Tibial nerve (tissue), 4 donors: ENCODE measurements at regions not wholly inside any gene's neighbourhood (a gene's known extent, or its start where the extent isn't known, plus 50 kb on each side); places are given as distances from the start of the nearest gene placed in this dataset.

Experiments used
- DNase-seq, 2 donors: peaks; one replicate each; pipeline ENCODE4 v3.0.0-alpha.2; 2019; ENCODE audit warnings: low spot score in 2 of 2
- H3K27ac ChIP-seq, 4 donors: fragments of 200-600 bp; sonication (generic) in 3 of 4; one replicate each; pipeline ENCODE4 v1.5.1; 2017 to 2019; ENCODE audit warnings: mild to moderate bottlenecking in 1 of 4
- H3K27me3 ChIP-seq, 2 donors: fragments of 200-600 bp; sonication (generic) in 1 of 2; one replicate each; pipeline versions ENCODE4 v1.5.1 to v1.6.0; 2017 to 2019
- H3K36me3 ChIP-seq, 3 donors: fragments of 200-600 bp; sonication (generic); one replicate each; pipeline ENCODE4 v1.5.1; 2018 to 2019
- H3K4me1 ChIP-seq, 4 donors: fragments of 200-600 bp; sonication (generic) in 3 of 4; one replicate each; pipeline ENCODE4 v1.5.1; 2017 to 2019
- H3K4me3 ChIP-seq, 4 donors: fragments of 200-600 bp; sonication (generic) in 3 of 4; one replicate each; pipeline ENCODE4 v1.5.1; 2017 to 2019; ENCODE audit warnings: mild to moderate bottlenecking in 1 of 4, moderate library complexity in 1 of 4
- H3K9me3 ChIP-seq, 4 donors: fragments of 200-600 bp; sonication (generic) in 3 of 4; one replicate each; pipeline ENCODE4 v1.5.1; 2017 to 2019
- EP300 ChIP-seq, 2 donors: sonication (generic); formaldehyde crosslinking; IDR thresholded peaks; one replicate each; pipeline ENCODE4 v1.6.1; 2017; ENCODE audit warnings: antibody characterized with exemption in 2 of 2, mild to moderate bottlenecking in 1 of 2
- POLR2A ChIP-seq, 2 donors: fragments of 450-650 bp; IDR thresholded peaks; one replicate each; pipeline ENCODE4 v1.6.1; 2017; ENCODE audit warnings: antibody characterized with exemption in 2 of 2, mild to moderate bottlenecking in 2 of 2, moderate library complexity in 2 of 2
- WGBS, 2 donors: methylation state at CpG; one replicate each; pipeline ENCODE4 v1.1.5; 2018; 5-methylcytosine and 5-hydroxymethylcytosine counted together
- TF ChIP-seq, protein P1 (sequence below), 5 experiments: fragments of 200-600 bp in 3 of 5; fragments of 450-650 bp in 2 of 5; sonication (generic) in 3 of 5; IDR thresholded peaks; one replicate each; pipeline ENCODE4 v1.5.1; 2016 to 2019; ENCODE audit warnings: antibody characterized with exemption in 5 of 5, mild to moderate bottlenecking in 3 of 5, moderate library complexity in 2 of 5

DNA sequence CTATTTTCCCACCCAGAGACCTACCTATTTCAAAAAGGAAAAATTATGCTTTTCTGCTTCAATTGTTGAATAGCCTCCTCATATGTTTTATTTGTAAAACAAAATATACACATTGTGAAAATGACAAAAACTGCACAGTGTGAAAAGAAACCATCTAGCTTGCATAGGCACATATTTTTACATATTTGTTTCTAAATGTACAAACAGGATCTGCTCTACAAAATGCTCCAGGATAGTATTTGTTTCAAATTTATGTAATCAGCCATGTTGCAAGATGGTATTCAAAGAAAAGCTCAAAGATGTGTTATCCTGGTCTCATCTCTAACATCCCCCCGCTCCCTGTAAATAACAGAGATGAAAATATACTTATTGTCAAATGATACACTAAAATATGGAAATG, 366.1 kb upstream of the MPDZ start:
- WGBS, 2 donors = 95 to 96% methylated on average over 1 of the region's 1 CpG
- TF ChIP-seq, protein P1, sequence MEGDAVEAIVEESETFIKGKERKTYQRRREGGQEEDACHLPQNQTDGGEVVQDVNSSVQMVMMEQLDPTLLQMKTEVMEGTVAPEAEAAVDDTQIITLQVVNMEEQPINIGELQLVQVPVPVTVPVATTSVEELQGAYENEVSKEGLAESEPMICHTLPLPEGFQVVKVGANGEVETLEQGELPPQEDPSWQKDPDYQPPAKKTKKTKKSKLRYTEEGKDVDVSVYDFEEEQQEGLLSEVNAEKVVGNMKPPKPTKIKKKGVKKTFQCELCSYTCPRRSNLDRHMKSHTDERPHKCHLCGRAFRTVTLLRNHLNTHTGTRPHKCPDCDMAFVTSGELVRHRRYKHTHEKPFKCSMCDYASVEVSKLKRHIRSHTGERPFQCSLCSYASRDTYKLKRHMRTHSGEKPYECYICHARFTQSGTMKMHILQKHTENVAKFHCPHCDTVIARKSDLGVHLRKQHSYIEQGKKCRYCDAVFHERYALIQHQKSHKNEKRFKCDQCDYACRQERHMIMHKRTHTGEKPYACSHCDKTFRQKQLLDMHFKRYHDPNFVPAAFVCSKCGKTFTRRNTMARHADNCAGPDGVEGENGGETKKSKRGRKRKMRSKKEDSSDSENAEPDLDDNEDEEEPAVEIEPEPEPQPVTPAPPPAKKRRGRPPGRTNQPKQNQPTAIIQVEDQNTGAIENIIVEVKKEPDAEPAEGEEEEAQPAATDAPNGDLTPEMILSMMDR (IDR thresholded peaks at IDR 0.05) = no peak
- TF ChIP-seq EP300 (IDR thresholded peaks at IDR 0.05) (no peak), POLR2A (IDR thresholded peaks at IDR 0.05) (no peak)

DNA sequence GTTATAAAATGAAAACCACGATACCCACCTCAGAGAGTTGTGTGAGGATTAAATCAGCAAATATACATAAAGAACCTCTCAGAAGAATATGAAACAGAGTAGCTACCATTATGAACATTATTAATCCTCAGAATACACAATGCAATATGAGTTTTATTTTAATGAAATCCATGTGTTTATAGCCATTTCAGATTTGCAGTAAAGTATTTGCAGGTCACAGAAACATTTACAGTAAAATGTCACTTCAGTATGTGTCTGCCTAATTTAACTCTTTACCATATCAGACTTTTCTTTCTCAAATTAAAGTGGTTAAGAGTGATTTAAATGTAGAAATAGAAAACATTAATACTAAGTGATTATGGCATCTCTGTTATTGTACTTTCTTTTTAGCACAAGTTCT, 365.2 kb upstream of the MPDZ start:
- H3K4me1 ChIP-seq = no peaks in the 10 kb centered on the region
- TF ChIP-seq EP300 (IDR thresholded peaks at IDR 0.05) (no peak), POLR2A (IDR thresholded peaks at IDR 0.05) (no peak)
- TF ChIP-seq, protein P1 (IDR thresholded peaks at IDR 0.05) = no peak
- H3K36me3 ChIP-seq = no peaks in the 10 kb centered on the region
- no peaks in the 10 kb centered on the region for H3K27me3 ChIP-seq
- H3K9me3 ChIP-seq = peaks cover 0 to 20% (median 7%) of the 10 kb centered on the region in 4 donors
- 64 to 82% methylated on average over 1 of the region's 1 CpG for WGBS, 2 donors
- no peak overlapping the region for H3K4me3 ChIP-seq
- H3K27ac ChIP-seq = no peak overlapping the region
- no peak for DNase-seq

More for the DNA sequence above, 366.1 kb upstream of the MPDZ start:
- Histone ChIP-seq H3K9me3 (peaks cover 0 to 20% (median 7%) of the 10 kb centered on the region in 4 donors), H3K4me3 (no peak overlapping the region), H3K4me1 (no peaks in the 10 kb centered on the region), H3K27ac (no peak overlapping the region), H3K36me3 (no peaks in the 10 kb centered on the region), H3K27me3 (no peaks in the 10 kb centered on the region)
- DNase-seq = no peak

GRCh38 chr9:13642646-13643045, 363.2 kb upstream of the MPDZ start:
- DNase-seq = no peak
- no peaks in the 10 kb centered on the region for H3K36me3 ChIP-seq
- H3K4me1 ChIP-seq = no peaks in the 10 kb centered on the region
- no peak overlapping the region for H3K27ac ChIP-seq
- H3K9me3 ChIP-seq = peaks cover 0 to 5% (median under 1%) of the 10 kb centered on the region in 4 donors
- no peaks in the 10 kb centered on the region for H3K27me3 ChIP-seq
- H3K4me3 ChIP-seq = no peak overlapping the region
- TF ChIP-seq POLR2A (IDR thresholded peaks at IDR 0.05) (no peak), EP300 (IDR thresholded peaks at IDR 0.05) (no peak)
- TF ChIP-seq, protein P1 (IDR thresholded peaks at IDR 0.05) = no peak
- 95 to 99% methylated on average over 2 of the region's 2 CpGs for WGBS, 2 donors

DNA sequence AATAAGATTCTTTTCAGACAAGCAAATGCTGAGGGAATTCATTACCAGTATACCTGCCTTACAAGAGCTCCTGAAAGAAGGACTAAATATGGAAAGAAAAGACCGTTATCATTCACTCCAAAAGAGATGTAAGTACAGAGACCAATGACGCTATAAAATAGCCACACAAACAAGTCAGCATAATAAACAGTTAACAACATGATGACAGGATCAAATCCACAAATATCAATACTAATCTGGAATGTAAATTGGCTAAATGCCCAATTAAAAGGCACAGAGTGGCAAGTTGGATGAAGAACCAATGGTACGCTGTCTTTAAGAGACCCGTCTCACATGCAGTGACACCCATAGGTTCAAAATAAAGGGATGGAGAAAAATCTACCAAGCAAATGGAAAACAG, 349.6 kb upstream of the MPDZ start:
- Histone ChIP-seq H3K27ac (no peak overlapping the region), H3K9me3 (peaks cover 0 to 6% (median 3%) of the 10 kb centered on the region in 4 donors), H3K36me3 (no peaks in the 10 kb centered on the region), H3K4me3 (no peak overlapping the region), H3K27me3 (no peaks in the 10 kb centered on the region), H3K4me1 (no peaks in the 10 kb centered on the region)
- WGBS, 2 donors = 77 to 95% methylated on average over 4 of the region's 4 CpGs
- TF ChIP-seq POLR2A (IDR thresholded peaks at IDR 0.05) = no peak
- TF ChIP-seq, protein P1 (IDR thresholded peaks at IDR 0.05) = no peak
- TF ChIP-seq EP300 (IDR thresholded peaks at IDR 0.05) = no peak
- no peak for DNase-seq

- H3K4me3 ChIP-seq = no peak overlapping the region
- H3K9me3 ChIP-seq = peaks cover 0 to 6% (median 3%) of the 10 kb centered on the region in 4 donors
- no peak for TF ChIP-seq POLR2A (IDR thresholded peaks at IDR 0.05)
- no peak for TF ChIP-seq EP300 (IDR thresholded peaks at IDR 0.05)
- TF ChIP-seq, protein P1 (IDR thresholded peaks at IDR 0.05) = no peak
- DNase-seq = no peak
- 74 to 88% methylated on average over 1 of the region's 1 CpG for WGBS, 2 donors
- no peaks in the 10 kb centered on the region for H3K4me1 ChIP-seq
- H3K36me3 ChIP-seq = no peaks in the 10 kb centered on the region
- H3K27ac ChIP-seq = no peak overlapping the region
- H3K27me3 ChIP-seq = no peaks in the 10 kb centered on the region
These were observed 349.0 kb upstream of the MPDZ start for GRCh38 chr9:13628526-13628925.
